Lower leg skin (tissue), 3 donors: ENCODE measurements at regions not wholly inside any gene's neighbourhood (a gene's known extent, or its start where the extent isn't known, plus 50 kb on each side); places are given as distances from the start of the nearest gene placed in this dataset.

Experiments
- CTCF ChIP-seq, 3 donors: fragments of 450-650 bp; IDR thresholded peaks; one replicate each; pipeline ENCODE4 v1.5.1; 2016; ENCODE audit warnings: antibody characterized with exemption in 3 of 3, mild to moderate bottlenecking in 3 of 3, moderate library complexity in 2 of 3
- POLR2A ChIP-seq, 2 donors: fragments of 450-650 bp; IDR thresholded peaks; one replicate each; pipeline ENCODE4 v1.6.1; 2016 to 2017; ENCODE audit warnings: antibody characterized with exemption in 2 of 2, mild to moderate bottlenecking in 1 of 2, moderate library complexity in 1 of 2

DNA sequence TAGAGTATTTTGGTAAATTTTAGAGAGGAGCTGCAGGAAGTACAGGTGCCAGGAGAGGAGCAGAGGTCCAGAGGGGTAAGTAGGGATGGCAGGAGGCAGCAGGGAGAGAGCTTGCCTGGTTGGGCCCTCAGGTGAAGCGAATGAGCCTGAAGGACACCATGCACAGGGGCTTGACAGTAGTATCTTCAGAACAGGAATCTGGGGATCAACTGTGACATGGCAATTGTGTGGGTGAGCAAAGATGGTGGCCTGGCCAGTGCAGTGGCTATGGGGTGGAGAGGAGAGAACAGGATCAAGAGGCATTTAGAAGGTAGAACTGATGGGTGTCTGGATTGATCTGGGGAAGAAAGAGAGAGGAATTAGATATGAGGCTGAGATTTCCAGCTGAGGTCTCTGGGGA lies 64.5 kb upstream of the SMOX start:
- TF ChIP-seq CTCF (IDR thresholded peaks at IDR 0.05) (no peak), POLR2A (IDR thresholded peaks at IDR 0.05) (no peak)
